Upper lobe of left lung (tissue), 6 donors: ENCODE measurements at regions not wholly inside any gene's neighbourhood (a gene's known extent, or its start where the extent isn't known, plus 50 kb on each side); places are given as distances from the start of the nearest gene placed in this dataset.

Experiments used
- ATAC-seq, 2 donors: fragments of 200-7000 bp; cut with Tn5 transposase; one replicate each; pipeline ENCODE4 v1.9.1; 2022; ENCODE audit warnings: mild to moderate bottlenecking in 2 of 2, moderate library complexity in 2 of 2; ENCODE audit not compliant: low FRiP score in 2 of 2
- DNase-seq, 2 donors: peaks; one replicate each; pipeline ENCODE4 v3.0.0-alpha.2; 2019 to 2020
- H3K27ac ChIP-seq, 4 donors: fragments of 200-600 bp; sonication (generic); one replicate each; pipeline ENCODE4 v1.5.1; 2016 to 2019
- H3K27me3 ChIP-seq, 4 donors: fragments of 200-600 bp; sonication (generic); one replicate each; pipeline ENCODE4 v1.5.1; 2017 to 2019
- H3K36me3 ChIP-seq, 4 donors: fragments of 200-600 bp; sonication (generic); one replicate each; pipeline ENCODE4 v1.5.1; 2016 to 2019
- H3K4me1 ChIP-seq, 4 donors: fragments of 200-600 bp; sonication (generic); one replicate each; pipeline ENCODE4 v1.5.1; 2018 to 2019
- H3K4me3 ChIP-seq, 4 donors: fragments of 200-600 bp; sonication (generic); one replicate each; pipeline ENCODE4 v1.5.1; 2017 to 2019; ENCODE audit warnings: mild to moderate bottlenecking in 2 of 4, moderate library complexity in 1 of 4
- H3K9me3 ChIP-seq, 4 donors: fragments of 200-600 bp; sonication (generic); one replicate each; pipeline ENCODE4 v1.5.1; 2018 to 2019
- CTCF ChIP-seq, 6 experiments: fragments of 450-650 bp in 4 of 6; fragments of 200-600 bp in 2 of 6; sonication (generic) in 2 of 6; IDR thresholded peaks; one replicate each; pipeline ENCODE4 v1.5.1; 2016 to 2019; ENCODE audit warnings: antibody characterized with exemption in 6 of 6
- EP300 ChIP-seq, 4 donors: sonication (generic); formaldehyde crosslinking; IDR thresholded peaks; one replicate each; pipeline ENCODE4 v1.5.1; 2017; ENCODE audit warnings: antibody characterized with exemption in 4 of 4, control low read depth in 2 of 4
- POLR2A ChIP-seq, 4 donors: fragments of 450-650 bp; IDR thresholded peaks; one replicate each; pipeline ENCODE4 v1.5.1; 2016 to 2017; ENCODE audit warnings: antibody characterized with exemption in 4 of 4, mild to moderate bottlenecking in 2 of 4
- POLR2AphosphoS5 ChIP-seq, 2 donors: sonication (generic); formaldehyde crosslinking; IDR thresholded peaks; one replicate each; pipeline ENCODE4 v1.5.1; 2017; ENCODE audit warnings: antibody characterized with exemption in 2 of 2
- WGBS, 2 donors: methylation state at CpG; one replicate each; pipeline ENCODE4 v1.1.5; 2017 to 2018; 5-methylcytosine and 5-hydroxymethylcytosine counted together
- donor health status: DM: no; HTN: no; CAD: no; lungs with moderate emphysema.
- donor health status: DM: no; HTN: yes; CAD: no; lungs with severe emphysema.

GRCh38 chr3:118554148-118554838, 480.4 kb downstream of the IGSF11 start:
- no peak overlapping the region for H3K4me3 ChIP-seq
- H3K27ac ChIP-seq: no peak overlapping the region
- TF ChIP-seq CTCF (IDR thresholded peaks at IDR 0.05) (no peak), POLR2A (IDR thresholded peaks at IDR 0.05) (no peak), POLR2AphosphoS5 (IDR thresholded peaks at IDR 0.05) (no peak), EP300 (IDR thresholded peaks at IDR 0.05) (no peak)
- 73 to 87% methylated on average over 5 of the region's 5 CpGs for WGBS, 2 donors
- no peak for ATAC-seq
- no peak for DNase-seq
- H3K9me3 ChIP-seq: no peaks in the 10 kb centered on the region
- no peaks in the 10 kb centered on the region for H3K4me1 ChIP-seq
- H3K27me3 ChIP-seq: no peaks in the 10 kb centered on the region
- H3K36me3 ChIP-seq: no peaks in the 10 kb centered on the region

GRCh38 chr3:118556983-118557382, 477.7 kb downstream of the IGSF11 start:
- no peak overlapping the region for H3K27ac ChIP-seq
- H3K4me1 ChIP-seq: no peaks in the 10 kb centered on the region
- no peaks in the 10 kb centered on the region for H3K36me3 ChIP-seq
- no peaks in the 10 kb centered on the region for H3K9me3 ChIP-seq
- no peak for TF ChIP-seq CTCF (IDR thresholded peaks at IDR 0.05)
- TF ChIP-seq EP300 (IDR thresholded peaks at IDR 0.05): no peak
- ATAC-seq (no peak), DNase-seq (no peak)
- H3K27me3 ChIP-seq: no peaks in the 10 kb centered on the region
- H3K4me3 ChIP-seq: no peak overlapping the region

- Histone ChIP-seq H3K36me3 (no peaks in the 10 kb centered on the region), H3K9me3 (no peaks in the 10 kb centered on the region), H3K4me1 (no peaks in the 10 kb centered on the region), H3K27me3 (no peaks in the 10 kb centered on the region), H3K27ac (no peak overlapping the region), H3K4me3 (no peak overlapping the region)
- no peak for DNase-seq
- no peak for ATAC-seq
- 41 to 47% methylated on average over 3 of the region's 3 CpGs for WGBS, 2 donors
- TF ChIP-seq CTCF (IDR thresholded peaks at IDR 0.05) (no peak), POLR2A (IDR thresholded peaks at IDR 0.05) (no peak), POLR2AphosphoS5 (IDR thresholded peaks at IDR 0.05) (no peak), EP300 (IDR thresholded peaks at IDR 0.05) (no peak)
These were observed 477.1 kb downstream of the IGSF11 start for GRCh38 chr3:118557513-118557912.

GRCh38 chr3:118559286-118559685, 475.4 kb downstream of the IGSF11 start:
- H3K9me3 ChIP-seq: no peaks in the 10 kb centered on the region
- H3K27ac ChIP-seq: no peak overlapping the region
- TF ChIP-seq EP300 (IDR thresholded peaks at IDR 0.05) (no peak), POLR2A (IDR thresholded peaks at IDR 0.05) (no peak), POLR2AphosphoS5 (IDR thresholded peaks at IDR 0.05) (no peak), CTCF (IDR thresholded peaks at IDR 0.05) (no peak)
- ATAC-seq (no peak), DNase-seq (no peak)
- H3K4me3 ChIP-seq: no peak overlapping the region
- H3K4me1 ChIP-seq: no peaks in the 10 kb centered on the region
- no peaks in the 10 kb centered on the region for H3K27me3 ChIP-seq
- 56 to 62% methylated on average over 1 of the region's 1 CpG for WGBS, 2 donors
- H3K36me3 ChIP-seq: no peaks in the 10 kb centered on the region

- Histone ChIP-seq H3K36me3 (no peaks in the 10 kb centered on the region), H3K27me3 (no peaks in the 10 kb centered on the region), H3K27ac (no peak overlapping the region), H3K9me3 (no peaks in the 10 kb centered on the region), H3K4me3 (no peak overlapping the region), H3K4me1 (no peaks in the 10 kb centered on the region)
- ATAC-seq (no peak), DNase-seq (no peak)
- TF ChIP-seq CTCF (IDR thresholded peaks at IDR 0.05) (no peak), POLR2AphosphoS5 (IDR thresholded peaks at IDR 0.05) (no peak), EP300 (IDR thresholded peaks at IDR 0.05) (no peak), POLR2A (IDR thresholded peaks at IDR 0.05) (no peak)
These were observed 469.8 kb downstream of the IGSF11 start for GRCh38 chr3:118564800-118565199.
